ENCODE measurements at regions not wholly inside any gene's neighbourhood (a gene's known extent, or its start where the extent isn't known, plus 50 kb on each side); places are given as distances from the start of the nearest gene placed in this dataset.
"Not testable (repeated sequence)": the region's sequence is repeated elsewhere in the genome, so short reads cannot be mapped to it uniquely, and the experiment has no call there.

DNA sequence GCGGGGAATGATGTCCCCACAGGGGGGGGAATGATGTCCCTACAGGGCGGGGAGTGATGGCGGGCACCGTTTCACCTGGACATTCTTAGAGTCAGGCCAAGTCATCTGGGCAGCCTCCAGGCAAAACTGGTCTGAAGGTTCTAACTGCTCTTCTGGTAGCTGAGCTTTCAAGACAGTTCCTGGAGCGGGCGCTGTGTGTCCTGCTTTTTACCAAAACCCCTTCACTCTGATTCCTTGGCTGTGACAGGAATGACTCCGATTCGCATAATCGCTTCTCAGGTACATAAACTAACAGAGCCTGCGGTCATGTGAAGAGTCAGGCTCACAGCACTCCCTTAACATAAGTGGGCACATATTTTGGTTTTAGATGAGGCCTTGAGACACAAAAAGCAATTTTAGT, 836.0 kb downstream of the TRIML1 start:
- DNase-seq = no peak

DNA sequence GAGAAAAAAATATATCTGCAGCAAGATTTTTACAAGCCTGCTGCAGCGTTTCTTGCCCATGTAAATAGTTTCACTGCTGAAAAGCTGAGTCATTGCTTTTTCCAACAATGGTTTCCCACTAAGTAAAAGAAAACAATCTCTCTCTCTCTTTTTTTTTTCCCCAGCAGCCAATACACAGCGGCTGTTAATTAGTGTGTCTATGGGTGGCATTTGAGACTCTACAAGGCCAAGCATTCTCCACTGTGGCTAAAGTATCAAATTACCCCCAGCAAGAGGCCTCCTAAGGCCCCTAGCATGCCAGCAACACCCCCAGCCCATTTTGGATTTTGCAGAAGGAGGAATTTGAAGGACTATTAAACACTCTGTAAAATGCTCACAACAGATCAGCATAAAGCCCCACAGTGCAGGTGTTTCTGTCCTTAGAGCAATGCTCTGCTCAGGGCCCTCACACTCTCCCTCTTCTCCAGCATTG, 837.4 kb downstream of the TRIML1 start:
- no peak for DNase-seq

DNA sequence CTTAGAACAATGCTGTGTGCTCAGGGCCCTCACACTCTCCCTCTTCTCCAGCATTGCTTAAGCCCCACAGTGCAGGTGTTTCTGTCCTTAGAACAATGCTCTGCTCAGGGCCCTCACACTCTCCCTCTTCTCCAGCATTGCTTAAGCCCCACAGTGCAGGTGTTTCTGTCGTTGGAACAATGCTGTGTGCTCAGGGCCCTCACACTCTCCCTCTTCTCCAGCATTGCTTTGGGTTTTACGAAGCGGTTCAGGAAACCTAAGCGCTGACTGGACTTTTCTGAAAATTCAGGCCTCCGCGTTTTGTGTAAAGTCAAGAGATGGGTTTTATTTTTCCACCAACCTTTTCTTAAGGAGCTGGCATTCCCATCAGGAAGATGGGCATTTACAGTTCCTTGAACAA, 838.0 kb downstream of the TRIML1 start:
- DNase-seq = not testable (repeated sequence)

DNA sequence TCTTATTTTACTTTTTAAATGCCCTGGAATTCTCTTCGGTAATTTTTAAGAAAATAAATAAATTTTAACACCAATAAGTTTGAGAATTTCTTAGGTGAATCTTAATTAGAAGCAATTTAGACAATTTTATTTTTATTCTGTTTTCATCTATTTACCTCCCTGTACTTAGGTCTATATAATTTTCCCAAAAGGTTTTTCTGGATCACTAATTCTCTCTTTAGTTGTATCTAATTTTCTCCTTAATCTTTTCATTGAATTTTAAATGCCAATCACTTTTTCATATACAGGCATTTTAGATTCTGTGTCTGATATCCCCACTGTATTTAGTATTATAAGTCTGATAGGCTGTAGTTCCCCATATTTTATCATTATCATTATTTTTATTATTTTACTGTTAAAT, 845.3 kb downstream of the TRIML1 start:
- DNase-seq = no peak

DNA sequence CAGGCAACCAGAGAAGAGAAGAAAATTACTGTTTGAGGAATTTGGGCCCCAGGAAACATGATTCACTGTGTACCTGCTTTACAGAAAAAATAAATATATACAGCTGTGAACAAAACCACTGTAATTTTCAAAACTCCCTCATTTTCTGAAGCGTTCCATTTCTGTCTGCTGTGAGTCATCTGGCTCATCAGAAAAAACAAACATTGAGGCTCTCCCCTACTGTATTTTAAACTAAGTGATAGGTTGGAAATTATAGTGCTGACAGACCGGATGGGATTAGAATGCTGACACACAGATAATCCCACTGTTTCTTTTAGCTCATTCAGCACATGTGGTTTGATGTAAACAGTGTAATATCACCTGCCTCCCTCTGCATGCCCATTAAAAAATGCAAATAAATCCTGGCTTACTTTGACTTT, 847.0 kb downstream of the TRIML1 start:
- DNase-seq = no peak

DNA sequence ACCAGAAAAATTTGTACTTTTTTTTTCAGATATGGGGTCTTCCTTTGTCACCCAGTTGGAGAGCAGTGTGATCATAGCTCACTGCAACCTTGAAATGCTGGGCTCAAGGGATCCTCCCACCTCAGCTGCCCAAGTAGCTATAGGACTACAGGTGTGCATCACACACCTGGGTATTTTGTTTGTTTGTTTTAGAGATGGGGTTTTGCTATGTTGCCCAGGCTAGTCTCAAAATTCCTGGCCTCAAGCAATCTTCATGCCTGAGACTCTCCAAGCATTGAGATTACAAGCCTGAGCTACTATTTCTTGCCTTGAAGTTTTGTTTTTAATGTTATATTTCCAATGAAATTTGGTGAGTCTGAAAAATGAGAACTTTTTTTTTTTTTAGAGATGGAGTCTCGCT, 847.8 kb downstream of the TRIML1 start:
- no peak for DNase-seq

DNA sequence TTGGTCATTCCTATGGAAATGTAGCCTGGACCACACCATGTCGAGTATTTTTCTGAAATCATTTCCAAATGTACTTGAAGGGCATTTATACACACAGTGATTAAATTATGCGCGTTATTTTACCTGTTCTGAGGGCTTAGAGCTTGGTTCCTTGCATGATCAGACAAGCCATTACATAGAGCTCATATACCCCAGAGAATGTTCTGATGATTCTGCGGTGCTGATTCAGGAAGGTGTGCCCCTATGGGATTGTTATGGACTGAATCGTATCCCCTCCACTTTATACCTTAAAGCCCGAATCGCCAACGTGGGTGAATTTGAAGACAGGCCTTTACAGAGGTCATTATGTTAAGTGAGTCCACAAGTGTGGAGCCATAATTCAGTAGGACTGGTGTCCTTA, 848.9 kb downstream of the TRIML1 start:
- no peak for DNase-seq

DNA sequence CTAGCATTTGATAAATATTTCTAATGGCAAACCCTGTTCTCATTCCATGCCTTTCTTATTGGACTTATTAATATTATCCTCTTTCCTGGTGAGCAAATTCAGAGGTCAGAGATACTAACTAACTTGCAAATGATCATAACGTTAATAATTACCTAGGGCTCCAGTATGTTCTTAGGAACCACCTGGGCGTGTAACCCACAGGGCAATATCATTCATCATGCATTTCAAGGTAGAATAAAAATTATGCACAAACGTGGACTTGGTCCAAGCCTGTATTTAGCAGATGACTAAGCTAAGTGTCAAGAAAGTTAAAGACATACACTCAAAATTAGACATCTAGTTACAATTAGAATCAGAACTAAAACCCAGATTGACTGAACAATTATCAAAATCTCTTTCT, 850.1 kb downstream of the TRIML1 start:
- DNase-seq = no peak

DNA sequence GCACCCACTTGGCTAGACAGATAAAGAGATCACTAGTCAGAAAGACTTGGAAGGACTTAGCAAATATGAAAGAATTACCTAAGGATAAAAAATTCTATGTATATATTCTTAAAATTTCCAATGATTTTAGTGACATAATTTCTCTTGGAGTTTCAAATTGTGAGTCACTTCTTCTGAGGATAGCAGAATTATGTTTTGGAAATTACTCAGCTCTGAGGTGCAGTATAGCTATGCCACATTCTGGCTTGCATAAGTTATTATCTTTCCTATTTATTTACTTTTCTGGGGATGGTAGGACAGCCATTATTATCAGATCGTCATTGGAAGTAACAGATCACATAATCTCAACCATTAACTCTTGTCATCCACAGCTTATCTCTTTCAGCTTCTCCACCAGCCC, 853.5 kb downstream of the TRIML1 start:
- no peak for DNase-seq

DNA sequence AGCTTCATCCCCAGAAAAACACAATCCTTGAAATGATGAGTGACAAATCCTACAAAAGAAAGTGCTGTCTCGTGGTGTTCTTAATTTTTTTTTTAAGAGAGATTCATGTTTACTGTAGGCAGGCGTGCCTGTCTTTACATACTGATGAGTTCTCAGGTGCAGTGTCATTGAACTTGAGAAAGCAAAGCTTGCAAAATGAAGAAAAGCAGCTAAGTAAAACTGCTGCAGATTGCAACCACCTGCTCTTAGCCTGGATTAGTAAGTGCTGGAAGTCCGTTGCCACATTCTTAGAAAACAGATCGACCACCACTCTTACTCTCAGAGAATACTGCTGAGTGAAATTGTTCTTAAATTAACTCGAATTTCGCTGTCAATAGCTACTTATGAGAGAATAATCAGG, 854.6 kb downstream of the TRIML1 start:
- no peak for DNase-seq

DNA sequence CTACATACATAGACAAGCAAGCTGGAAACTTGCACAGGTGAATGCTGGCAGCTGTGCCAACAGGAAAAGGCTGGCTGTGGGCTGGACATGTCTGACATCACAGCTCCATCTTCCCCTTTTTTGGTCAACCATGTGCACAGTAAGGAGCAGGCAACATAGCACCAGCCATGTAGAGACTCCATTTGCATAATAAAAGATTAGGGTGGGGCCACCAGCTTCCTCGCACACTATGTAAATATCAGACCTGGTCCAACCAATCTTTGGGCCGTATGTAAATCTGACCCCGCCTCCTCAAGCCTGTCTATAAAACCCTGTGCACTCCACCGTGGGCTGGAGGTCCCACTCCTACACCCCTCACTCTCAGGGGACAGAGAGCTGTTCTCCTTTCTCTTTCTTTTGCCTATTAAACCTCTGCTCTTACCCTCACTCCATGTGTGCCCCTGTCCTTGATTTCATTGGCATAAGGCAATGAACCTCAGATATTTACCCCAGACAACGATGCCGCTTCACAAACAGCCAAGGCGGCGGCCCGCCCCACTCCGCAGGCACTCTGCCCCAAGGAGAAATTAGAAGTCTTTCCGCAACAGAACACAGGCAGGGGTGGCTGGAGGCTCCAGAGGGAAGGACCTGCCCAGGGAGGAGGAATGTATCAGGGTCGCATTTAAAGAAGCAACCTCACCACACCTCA, 862.2 kb downstream of the TRIML1 start:
- DNase-seq = peak; percentile 52

DNA sequence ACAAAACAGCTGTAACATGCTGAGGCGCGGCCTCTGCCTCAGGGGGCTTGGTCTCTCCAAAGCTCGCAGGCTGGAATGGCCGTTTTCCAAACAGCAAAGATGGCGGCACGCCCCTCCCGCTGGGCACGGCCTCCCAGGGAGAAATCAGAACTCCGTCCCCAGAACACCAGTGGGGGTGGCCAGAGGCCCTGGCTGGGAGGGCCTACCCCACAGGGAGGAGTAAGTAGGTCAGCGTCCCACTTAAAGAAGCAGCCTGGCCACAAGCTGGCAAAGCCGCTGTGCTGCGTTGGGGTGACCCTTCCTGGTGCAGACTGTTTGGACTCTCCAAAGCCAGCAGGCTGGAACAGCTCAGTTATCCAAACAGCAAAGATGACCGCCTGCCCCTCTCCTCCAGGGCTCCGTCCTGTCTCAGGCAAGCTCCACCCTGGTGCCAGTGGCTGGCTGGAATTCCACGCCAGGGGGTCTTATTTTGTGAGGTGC, 862.8 kb downstream of the TRIML1 start:
- DNase-seq = no peak

DNA sequence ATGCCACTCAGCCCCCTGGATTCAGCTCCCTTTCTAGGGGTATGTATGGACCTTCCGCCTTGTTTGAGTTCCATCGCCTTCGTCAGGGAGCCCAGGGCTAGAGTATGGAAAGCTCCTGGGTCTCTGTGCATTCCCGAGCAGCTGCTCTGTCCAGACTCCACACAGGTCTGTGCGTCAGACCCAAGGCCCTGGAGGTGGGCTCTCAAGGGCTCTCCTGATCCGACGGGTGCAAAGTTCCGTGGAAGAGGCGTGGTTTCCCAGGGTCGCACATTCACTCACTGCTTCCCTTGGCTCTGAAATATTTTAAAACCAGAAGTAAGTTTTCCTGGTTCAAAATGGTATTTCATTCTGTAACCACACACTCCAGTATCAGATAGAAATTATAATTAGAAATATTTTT, 863.2 kb downstream of the TRIML1 start:
- no peak for DNase-seq

DNA sequence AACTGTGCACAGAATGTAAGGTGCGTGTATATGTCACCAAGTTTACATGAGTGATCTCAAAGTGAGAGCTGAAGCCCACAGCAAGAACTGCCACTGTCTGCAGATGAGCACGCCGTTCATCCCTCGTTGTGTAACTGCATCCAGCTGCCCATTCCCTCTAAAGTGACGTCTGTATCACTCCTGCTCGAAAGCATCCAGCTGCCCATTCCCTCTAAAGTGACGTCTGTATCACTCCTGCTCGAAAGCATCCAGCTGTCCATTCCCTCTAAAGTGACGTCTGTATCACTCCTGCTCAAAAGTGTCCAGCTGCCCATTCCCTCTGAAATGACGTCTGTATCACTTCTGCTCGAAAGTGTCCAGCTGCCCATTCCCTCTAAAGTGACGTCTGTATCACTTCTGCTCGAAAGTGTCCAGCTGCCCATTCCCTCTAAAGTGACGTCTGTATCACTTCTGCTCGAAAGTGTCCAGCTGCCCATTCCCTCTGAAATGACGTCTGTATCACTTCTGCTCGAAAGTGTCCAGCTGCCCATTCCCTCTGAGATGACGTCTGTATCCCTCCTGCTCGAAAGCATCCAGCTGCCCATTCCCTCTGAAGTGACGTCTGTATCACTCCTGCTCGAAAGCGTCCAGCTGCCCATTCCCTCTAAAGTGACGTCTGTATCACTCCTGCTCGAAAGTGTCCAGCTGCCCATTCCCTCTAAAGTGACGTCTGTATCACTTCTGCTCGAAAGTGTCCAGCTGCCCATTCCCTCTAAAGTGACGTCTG, 871.4 kb downstream of the TRIML1 start:
- not testable (repeated sequence) for DNase-seq

DNA sequence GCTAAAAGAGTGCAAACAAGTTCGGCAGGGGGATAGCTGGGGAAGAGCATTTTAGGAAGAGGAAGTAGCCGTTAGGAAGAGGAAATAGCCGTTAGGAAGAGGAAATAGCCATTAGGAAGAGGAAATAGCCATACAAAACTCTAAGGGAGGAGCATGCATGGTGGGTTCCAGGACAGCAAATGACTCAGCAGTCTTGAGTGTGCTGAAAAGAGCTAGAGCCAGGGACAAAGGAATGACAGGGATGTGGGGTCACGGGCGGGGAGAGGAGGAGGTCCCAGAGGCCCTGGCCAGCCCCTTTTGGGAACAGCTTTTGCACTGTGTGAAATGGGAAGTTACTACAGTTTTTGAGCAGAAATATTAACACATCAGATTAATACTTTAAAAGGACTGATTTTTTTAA, 882.6 kb downstream of the TRIML1 start:
- peak; percentile 22 for DNase-seq

DNA sequence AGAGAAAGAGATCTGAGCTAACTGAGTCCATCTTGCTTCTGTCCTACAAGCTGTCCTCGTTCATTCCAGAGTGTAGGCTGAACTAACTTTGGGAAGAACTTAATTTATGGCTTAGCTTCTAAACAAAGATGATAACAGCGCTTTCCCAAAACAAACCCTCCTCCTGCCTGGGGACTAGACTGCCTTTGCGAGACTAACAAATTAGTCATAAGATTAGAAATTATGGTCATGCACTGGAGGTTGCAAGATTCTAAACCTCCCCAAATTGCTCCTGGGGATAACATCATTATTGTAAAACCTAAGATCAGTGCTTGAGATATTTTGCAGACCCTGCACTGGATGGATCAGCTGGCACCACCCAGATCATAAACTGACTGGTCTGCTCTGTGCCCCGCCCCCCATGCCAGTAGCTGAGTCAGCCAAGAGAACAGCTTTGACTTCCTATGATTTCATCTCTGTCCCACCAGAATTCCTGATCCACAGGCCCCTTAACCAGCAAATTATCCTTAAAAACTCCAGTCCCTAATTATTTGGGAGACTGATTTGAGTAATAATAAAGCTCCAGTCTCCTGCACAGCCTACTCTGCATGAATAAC, 883.3 kb downstream of the TRIML1 start:
- DNase-seq = no peak

DNA sequence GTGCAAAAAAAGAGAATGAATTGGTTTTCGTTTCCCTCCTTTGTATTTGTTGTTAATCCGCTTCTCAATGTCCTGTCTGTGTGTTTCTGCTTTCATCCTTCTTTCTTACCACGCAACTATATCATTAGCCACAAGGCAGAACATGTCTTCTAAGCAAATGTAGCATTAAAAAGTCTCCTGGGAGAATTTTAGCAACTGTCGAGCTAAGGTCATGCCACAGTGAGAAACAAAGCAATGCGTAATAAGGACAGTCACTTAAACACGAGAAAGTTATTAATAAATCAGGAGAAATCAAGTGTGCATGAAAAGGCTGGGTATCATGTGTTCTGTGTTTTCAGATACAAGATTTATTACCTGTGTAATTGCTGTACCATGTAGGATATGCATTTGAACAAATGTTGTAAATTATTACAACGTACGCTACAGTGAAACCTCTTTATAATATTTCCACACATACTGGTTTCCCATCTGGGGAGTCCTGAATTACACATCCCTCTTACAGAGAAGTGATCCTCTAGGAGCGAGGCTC, 890.8 kb downstream of the TRIML1 start:
- DNase-seq = no peak

DNA sequence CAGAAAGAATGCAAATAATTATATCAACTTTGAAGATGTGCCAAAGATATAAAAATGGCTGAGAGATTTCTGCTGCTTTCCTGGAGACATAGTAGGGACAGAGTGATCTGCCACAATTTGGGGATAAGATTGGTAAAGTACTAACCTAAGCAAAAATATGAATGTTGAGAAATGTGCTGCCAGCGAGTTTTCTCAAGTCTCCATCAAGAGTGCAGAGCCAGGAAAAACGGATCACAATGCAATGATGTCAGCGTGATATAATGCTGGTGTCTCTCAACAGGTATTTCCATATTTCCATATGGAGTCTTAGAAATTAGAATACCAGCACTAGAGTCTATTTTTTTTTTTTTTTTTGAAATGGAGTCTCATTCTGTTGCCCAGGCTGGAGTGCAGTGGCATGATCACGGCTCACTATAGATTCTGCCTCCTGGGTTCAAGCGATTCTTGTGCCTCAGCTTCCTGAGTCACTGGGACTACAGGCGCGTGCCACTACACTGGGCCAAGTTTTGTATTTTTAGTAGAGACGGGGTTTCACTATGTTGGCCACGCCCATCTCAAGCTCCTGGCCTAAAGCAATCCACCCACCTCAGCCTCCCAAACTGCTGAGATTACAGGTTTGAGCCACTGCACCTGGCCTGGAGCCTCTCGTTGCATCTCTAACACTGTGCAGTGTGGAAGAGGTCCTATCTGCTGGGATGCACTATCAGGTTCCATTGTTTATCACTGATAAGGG, 893.5 kb downstream of the TRIML1 start:
- DNase-seq = no peak

DNA sequence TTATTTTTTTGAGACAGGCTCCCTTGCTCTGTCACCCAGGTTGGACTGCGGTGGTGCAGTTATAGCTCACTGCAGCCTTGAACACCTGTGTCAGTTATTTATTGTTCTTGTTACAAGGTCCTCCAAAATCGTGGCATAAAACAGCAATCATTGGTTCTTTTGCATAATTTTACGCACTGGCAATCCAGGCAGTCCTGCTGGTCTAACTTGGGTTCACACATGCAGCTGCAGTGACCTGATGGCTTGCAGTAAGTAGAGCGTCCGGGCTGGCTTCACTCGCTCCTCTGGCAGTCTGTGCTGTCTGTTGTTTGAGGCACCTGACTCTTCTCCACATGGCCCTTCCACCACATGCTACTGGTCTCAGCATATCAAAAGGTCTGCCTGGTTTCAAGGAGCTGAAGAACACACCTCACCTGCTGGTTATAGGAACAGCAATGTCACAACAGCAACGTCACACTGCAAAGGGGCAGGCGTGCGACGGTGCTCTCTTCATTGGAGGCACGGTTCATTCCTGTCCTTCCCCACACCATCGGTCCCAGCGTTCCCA, 894.6 kb downstream of the TRIML1 start:
- no peak for DNase-seq

DNA sequence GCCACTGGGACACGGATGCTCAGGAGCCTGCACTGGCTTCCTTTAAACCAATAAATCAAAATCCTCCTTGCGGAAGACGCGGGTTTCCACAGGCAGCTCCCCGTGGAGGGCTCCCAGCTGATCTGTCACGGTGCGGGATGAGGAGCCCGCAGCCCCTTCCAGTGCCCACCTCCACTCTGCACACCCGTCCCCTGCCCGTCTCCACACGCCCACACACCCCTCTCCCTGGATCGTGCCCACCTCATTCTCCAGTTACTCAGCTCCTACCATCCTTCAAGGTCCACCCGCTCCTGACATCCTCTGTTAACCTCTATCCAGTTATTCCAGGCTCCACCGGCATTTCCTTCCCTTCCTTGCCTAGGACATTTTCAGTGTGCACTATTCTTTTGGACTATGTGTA, 895.9 kb downstream of the TRIML1 start:
- DNase-seq = no peak

DNA sequence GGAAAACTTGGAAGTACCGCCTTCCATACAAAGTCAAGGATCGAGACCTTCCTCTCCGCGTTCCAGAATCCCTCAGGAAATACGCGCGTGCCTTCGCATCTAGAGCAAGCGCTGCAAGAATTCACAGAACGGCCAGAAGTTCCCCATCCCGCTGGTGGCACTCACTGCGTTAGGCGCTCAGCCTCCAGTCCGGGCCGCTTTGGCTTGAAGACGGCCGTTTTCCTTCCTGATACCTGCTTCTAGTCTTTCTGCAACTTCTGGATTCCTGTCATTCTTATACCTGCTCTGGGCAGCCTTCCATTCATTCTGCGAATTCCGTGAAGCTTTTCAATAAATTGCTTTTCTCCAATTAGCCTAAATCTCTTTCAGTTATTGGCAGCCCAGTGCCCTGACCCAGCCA, 896.4 kb downstream of the TRIML1 start:
- DNase-seq = no peak

DNA sequence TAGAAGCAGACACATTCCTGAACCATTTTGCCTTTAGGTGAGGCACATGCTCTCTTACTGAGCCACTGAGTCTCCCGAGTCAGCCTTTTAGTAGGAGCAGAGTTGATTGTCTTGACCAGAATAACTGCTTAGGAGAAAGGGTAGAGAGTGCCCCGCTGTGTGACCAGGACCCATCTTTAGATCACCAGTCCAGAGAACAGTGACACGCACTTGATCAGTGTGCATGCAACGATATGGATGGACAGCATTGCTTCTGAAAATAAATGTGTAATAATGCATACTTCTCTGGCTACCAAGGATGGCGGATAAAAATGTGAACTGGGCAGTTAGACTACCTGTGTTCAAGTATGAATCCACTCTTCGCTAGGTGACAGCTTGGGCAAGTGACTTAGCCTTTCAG, 897.7 kb downstream of the TRIML1 start:
- DNase-seq = no peak

DNA sequence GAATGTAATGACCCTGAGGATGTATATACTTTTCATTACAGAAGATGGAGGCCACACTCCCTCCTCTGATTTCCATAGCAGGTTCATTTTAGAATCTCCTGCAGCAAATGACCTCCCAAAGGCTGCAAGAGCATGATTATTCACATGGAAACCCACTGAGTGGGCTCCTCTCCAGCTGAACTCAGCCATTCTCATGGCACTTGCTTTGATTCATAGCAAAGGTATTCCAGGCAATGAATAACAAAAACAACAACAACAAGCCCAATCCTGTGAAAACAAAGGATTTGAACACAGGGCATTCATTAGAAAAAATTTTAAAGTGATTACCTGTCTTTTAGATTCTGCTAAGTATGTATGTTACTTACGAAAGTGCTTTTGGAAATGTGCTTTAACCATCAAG, 894.0 kb upstream of the FRG1 start:
- DNase-seq = no peak

Data from MV-4-11 (cell line).